ENCODE measurements at regions not wholly inside any gene's neighbourhood (a gene's known extent, or its start where the extent isn't known, plus 50 kb on each side); places are given as distances from the start of the nearest gene placed in this dataset.

- Histone ChIP-seq H3K9ac (ENCODE audit: low read length) (no peak overlapping the region), H3K9me3 (ENCODE audit: low read length) (peaks cover 18% of the 10 kb centered on the region), H3K27me3 (ENCODE audit: low read length) (no peaks in the 10 kb centered on the region), H3K4me3 (ENCODE audit: low read length) (no peak overlapping the region), H3K36me3 (ENCODE audit: insufficient read depth, low read length) (no peaks in the 10 kb centered on the region), H2AFZ (ENCODE audit: low read length) (no peak overlapping the region), H3K4me2 (ENCODE audit: low read depth, low read length, poor library complexity, severe bottlenecking) (no peak overlapping the region), H3K79me2 (ENCODE audit: low read length) (no peaks in the 10 kb centered on the region), H3K9me2 (replicated peaks; ENCODE audit: insufficient read depth, low read length) (0 out of 2 replicates have a peak, but pooled peaks cover 3% of the 10 kb centered on the region), H3K4me1 (ENCODE audit: low read length) (no peaks in the 10 kb centered on the region), H3K27ac (ENCODE audit: low read length) (no peak overlapping the region), H4K20me1 (ENCODE audit: insufficient read depth, low read depth, low read length) (no peaks in the 10 kb centered on the region)
- no peak for DNase-seq
Observed at GRCh38 chr3:29137601-29138000, 143.3 kb upstream of the RBMS3 start.

- Histone ChIP-seq H3K27me3 (ENCODE audit: low read length) (no peaks in the 10 kb centered on the region), H3K27ac (ENCODE audit: low read length) (no peak overlapping the region), H3K4me2 (ENCODE audit: low read depth, low read length, poor library complexity, severe bottlenecking) (no peak overlapping the region), H3K9me2 (replicated peaks; ENCODE audit: insufficient read depth, low read length) (0 out of 2 replicates have a peak, but pooled peaks cover 3% of the 10 kb centered on the region), H3K4me3 (ENCODE audit: low read length) (no peak overlapping the region), H2AFZ (ENCODE audit: low read length) (no peak overlapping the region), H3K4me1 (ENCODE audit: low read length) (no peaks in the 10 kb centered on the region), H3K36me3 (ENCODE audit: insufficient read depth, low read length) (no peaks in the 10 kb centered on the region), H3K9ac (ENCODE audit: low read length) (no peak overlapping the region), H3K9me3 (ENCODE audit: low read length) (peaks cover 18% of the 10 kb centered on the region), H4K20me1 (ENCODE audit: insufficient read depth, low read depth, low read length) (no peaks in the 10 kb centered on the region), H3K79me2 (ENCODE audit: low read length) (no peaks in the 10 kb centered on the region)
- no peak for DNase-seq
Observed at GRCh38 chr3:29138171-29138570, 142.7 kb upstream of the RBMS3 start.

DNA sequence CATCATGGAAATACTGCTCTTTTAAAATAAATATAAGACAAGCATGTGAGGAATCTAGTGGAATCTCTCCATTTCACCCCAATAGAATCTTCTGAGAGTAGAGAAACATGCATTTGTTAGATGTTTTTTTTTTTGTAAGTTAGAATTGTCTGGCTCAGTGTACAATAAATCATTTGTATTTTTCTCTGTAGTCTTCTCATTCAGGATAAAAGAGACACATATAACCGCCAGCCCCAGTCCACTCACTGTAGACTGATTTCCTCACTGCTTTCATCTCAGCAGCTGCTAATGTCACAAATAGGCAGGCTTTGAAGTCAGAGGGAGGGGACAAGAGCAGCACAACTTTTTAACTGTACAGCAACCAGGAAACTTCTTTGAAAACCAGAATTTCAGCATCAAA is 140.2 kb upstream of the RBMS3 start:
- peaks cover 13% of the 10 kb centered on the region for H3K9me3 ChIP-seq (ENCODE audit: low read length)
- H3K36me3 ChIP-seq (ENCODE audit: insufficient read depth, low read length) = no peaks in the 10 kb centered on the region
- H3K9me2 ChIP-seq (replicated peaks; ENCODE audit: insufficient read depth, low read length) = 0 out of 2 replicates have a peak, but pooled peaks cover 3% of the 10 kb centered on the region
- no peak overlapping the region for H3K4me3 ChIP-seq (ENCODE audit: low read length)
- H3K27me3 ChIP-seq (ENCODE audit: low read length) = no peaks in the 10 kb centered on the region
- H3K4me2 ChIP-seq (ENCODE audit: low read depth, low read length, poor library complexity, severe bottlenecking) = no peak overlapping the region
- H3K27ac ChIP-seq (ENCODE audit: low read length) = no peak overlapping the region
- H4K20me1 ChIP-seq (ENCODE audit: insufficient read depth, low read depth, low read length) = no peaks in the 10 kb centered on the region
- no peak overlapping the region for H3K9ac ChIP-seq (ENCODE audit: low read length)
- no peak for DNase-seq
- H3K4me1 ChIP-seq (ENCODE audit: low read length) = no peaks in the 10 kb centered on the region
- H2AFZ ChIP-seq (ENCODE audit: low read length) = no peak overlapping the region
- H3K79me2 ChIP-seq (ENCODE audit: low read length) = no peaks in the 10 kb centered on the region

DNA sequence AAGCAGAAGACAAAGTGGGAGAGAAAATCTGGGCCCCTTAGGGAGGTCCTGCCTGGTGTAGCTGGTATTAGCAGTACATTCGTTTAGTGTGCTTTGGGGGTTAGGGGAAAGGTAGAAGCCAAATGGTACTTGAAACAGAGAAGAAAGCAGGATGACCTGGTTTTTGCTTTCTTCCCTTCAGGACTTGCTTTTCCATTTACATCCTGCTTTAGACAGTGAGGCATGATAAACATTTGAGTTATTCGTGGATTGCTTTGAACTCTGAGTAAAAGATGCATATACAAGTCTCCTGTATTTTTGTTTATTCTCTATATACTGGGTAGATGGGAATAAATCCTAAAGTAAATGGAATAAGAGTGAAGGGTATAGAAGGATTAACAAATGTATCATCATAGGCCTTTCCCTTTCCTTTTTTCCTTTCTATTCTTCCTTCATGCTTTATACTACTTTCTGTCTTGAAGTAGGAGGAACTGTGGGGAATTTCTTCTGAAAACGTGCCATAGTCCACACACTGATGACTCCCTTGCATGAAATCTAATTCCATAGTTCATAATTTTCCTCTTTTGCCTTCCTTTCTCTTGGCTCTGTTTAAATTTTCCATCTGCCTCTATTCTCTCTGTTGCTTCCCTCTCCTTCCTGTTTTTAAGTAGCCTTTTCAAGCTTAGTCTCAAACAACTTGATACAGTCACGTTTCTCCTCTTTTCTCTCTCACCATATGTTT is 139.5 kb upstream of the RBMS3 start:
- H3K9me2 ChIP-seq (replicated peaks; ENCODE audit: insufficient read depth, low read length) = 0 out of 2 replicates have a peak, but pooled peaks cover 3% of the 10 kb centered on the region
- no peaks in the 10 kb centered on the region for H3K4me1 ChIP-seq (ENCODE audit: low read length)
- no peak overlapping the region for H2AFZ ChIP-seq (ENCODE audit: low read length)
- H3K79me2 ChIP-seq (ENCODE audit: low read length) = no peaks in the 10 kb centered on the region
- no peaks in the 10 kb centered on the region for H3K36me3 ChIP-seq (ENCODE audit: insufficient read depth, low read length)
- H3K4me2 ChIP-seq (ENCODE audit: low read depth, low read length, poor library complexity, severe bottlenecking) = no peak overlapping the region
- DNase-seq = no peak
- H3K4me3 ChIP-seq (ENCODE audit: low read length) = no peak overlapping the region
- no peaks in the 10 kb centered on the region for H4K20me1 ChIP-seq (ENCODE audit: insufficient read depth, low read depth, low read length)
- H3K9me3 ChIP-seq (ENCODE audit: low read length) = peaks cover 13% of the 10 kb centered on the region
- no peaks in the 10 kb centered on the region for H3K27me3 ChIP-seq (ENCODE audit: low read length)
- H3K27ac ChIP-seq (ENCODE audit: low read length) = no peak overlapping the region
- no peak overlapping the region for H3K9ac ChIP-seq (ENCODE audit: low read length)

GRCh38 chr3:29141918-29142275 is 139.0 kb upstream of the RBMS3 start:
- H3K9me2 ChIP-seq (replicated peaks; ENCODE audit: insufficient read depth, low read length) = 0 out of 2 replicates have a peak, but pooled peaks cover 3% of the 10 kb centered on the region
- H3K9me3 ChIP-seq (ENCODE audit: low read length) = peaks cover 13% of the 10 kb centered on the region
- no peak overlapping the region for H3K4me3 ChIP-seq (ENCODE audit: low read length)
- H3K36me3 ChIP-seq (ENCODE audit: insufficient read depth, low read length) = no peaks in the 10 kb centered on the region
- no peak for DNase-seq
- no peak overlapping the region for H2AFZ ChIP-seq (ENCODE audit: low read length)
- no peak overlapping the region for H3K27ac ChIP-seq (ENCODE audit: low read length)
- H3K27me3 ChIP-seq (ENCODE audit: low read length) = no peaks in the 10 kb centered on the region
- no peak overlapping the region for H3K9ac ChIP-seq (ENCODE audit: low read length)
- H4K20me1 ChIP-seq (ENCODE audit: insufficient read depth, low read depth, low read length) = no peaks in the 10 kb centered on the region
- no peaks in the 10 kb centered on the region for H3K4me1 ChIP-seq (ENCODE audit: low read length)
- H3K4me2 ChIP-seq (ENCODE audit: low read depth, low read length, poor library complexity, severe bottlenecking) = no peak overlapping the region
- H3K79me2 ChIP-seq (ENCODE audit: low read length) = no peaks in the 10 kb centered on the region

- H3K4me3 ChIP-seq (ENCODE audit: low read length) = no peak overlapping the region
- H3K9me3 ChIP-seq (ENCODE audit: low read length) = peaks cover 10% of the 10 kb centered on the region
- H3K27ac ChIP-seq (ENCODE audit: low read length) = no peak overlapping the region
- no peak overlapping the region for H3K9ac ChIP-seq (ENCODE audit: low read length)
- no peaks in the 10 kb centered on the region for H3K4me1 ChIP-seq (ENCODE audit: low read length)
- H3K27me3 ChIP-seq (ENCODE audit: low read length) = no peaks in the 10 kb centered on the region
- no peaks in the 10 kb centered on the region for H3K9me2 ChIP-seq (replicated peaks; ENCODE audit: insufficient read depth, low read length)
- H3K79me2 ChIP-seq (ENCODE audit: low read length) = no peaks in the 10 kb centered on the region
- no peaks in the 10 kb centered on the region for H4K20me1 ChIP-seq (ENCODE audit: insufficient read depth, low read depth, low read length)
- no peak for DNase-seq
- H3K4me2 ChIP-seq (ENCODE audit: low read depth, low read length, poor library complexity, severe bottlenecking) = no peak overlapping the region
- H2AFZ ChIP-seq (ENCODE audit: low read length) = no peak overlapping the region
- H3K36me3 ChIP-seq (ENCODE audit: insufficient read depth, low read length) = no peaks in the 10 kb centered on the region
Observed at GRCh38 chr3:29143151-29143550, 137.7 kb upstream of the RBMS3 start.

DNA sequence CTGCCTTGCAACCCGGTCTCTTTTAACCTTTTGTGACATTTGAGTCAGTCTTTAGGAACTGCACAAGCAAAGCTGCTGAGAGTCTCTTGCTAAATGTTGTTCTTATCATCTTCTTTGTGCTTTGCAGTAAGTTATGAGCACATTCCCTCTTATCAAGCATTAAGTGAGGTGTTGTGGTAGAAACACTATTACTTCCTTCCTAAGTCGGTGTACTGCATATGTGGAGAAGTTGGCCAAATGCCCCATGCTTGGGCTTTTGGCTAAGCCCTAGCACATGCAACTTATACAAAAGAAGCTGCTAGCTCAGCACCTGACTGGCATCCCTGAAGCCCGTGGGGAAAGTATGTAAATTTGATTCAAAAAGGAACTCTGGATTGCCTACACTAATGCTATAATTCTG is 136.5 kb upstream of the RBMS3 start:
- H3K27ac ChIP-seq (ENCODE audit: low read length) = no peak overlapping the region
- DNase-seq = no peak
- no peak overlapping the region for H3K4me2 ChIP-seq (ENCODE audit: low read depth, low read length, poor library complexity, severe bottlenecking)
- no peaks in the 10 kb centered on the region for H3K9me2 ChIP-seq (replicated peaks; ENCODE audit: insufficient read depth, low read length)
- H3K9ac ChIP-seq (ENCODE audit: low read length) = no peak overlapping the region
- no peaks in the 10 kb centered on the region for H3K4me1 ChIP-seq (ENCODE audit: low read length)
- H4K20me1 ChIP-seq (ENCODE audit: insufficient read depth, low read depth, low read length) = no peaks in the 10 kb centered on the region
- H3K79me2 ChIP-seq (ENCODE audit: low read length) = no peaks in the 10 kb centered on the region
- peaks cover 16% of the 10 kb centered on the region for H3K9me3 ChIP-seq (ENCODE audit: low read length)
- no peaks in the 10 kb centered on the region for H3K27me3 ChIP-seq (ENCODE audit: low read length)
- H2AFZ ChIP-seq (ENCODE audit: low read length) = no peak overlapping the region
- H3K36me3 ChIP-seq (ENCODE audit: insufficient read depth, low read length) = no peaks in the 10 kb centered on the region
- H3K4me3 ChIP-seq (ENCODE audit: low read length) = no peak overlapping the region

DNA sequence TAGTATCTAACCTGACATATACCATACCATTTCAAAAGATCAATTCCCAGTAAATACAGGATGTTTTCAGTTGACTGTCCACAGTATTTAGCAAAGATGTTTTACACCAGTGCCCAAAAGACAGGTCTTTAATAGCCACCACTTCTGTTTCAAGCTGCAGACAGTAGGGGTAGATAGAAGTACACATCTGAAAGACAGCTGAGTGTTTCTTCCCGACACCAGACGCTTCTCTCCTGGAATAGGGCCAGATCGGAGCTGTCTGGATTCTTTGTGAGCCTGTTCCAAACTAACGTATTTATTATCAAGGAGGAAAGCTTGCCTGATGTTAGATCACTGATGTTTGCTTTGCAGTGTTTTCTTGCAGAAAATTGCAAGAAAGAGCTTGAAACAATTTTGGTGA is 136.1 kb upstream of the RBMS3 start:
- Histone ChIP-seq H3K27ac (ENCODE audit: low read length) (no peak overlapping the region), H3K9ac (ENCODE audit: low read length) (no peak overlapping the region), H3K4me2 (ENCODE audit: low read depth, low read length, poor library complexity, severe bottlenecking) (no peak overlapping the region), H3K27me3 (ENCODE audit: low read length) (no peaks in the 10 kb centered on the region), H3K9me3 (ENCODE audit: low read length) (peaks cover 16% of the 10 kb centered on the region), H3K4me1 (ENCODE audit: low read length) (no peaks in the 10 kb centered on the region), H3K4me3 (ENCODE audit: low read length) (no peak overlapping the region), H3K79me2 (ENCODE audit: low read length) (no peaks in the 10 kb centered on the region), H3K36me3 (ENCODE audit: insufficient read depth, low read length) (no peaks in the 10 kb centered on the region), H4K20me1 (ENCODE audit: insufficient read depth, low read depth, low read length) (no peaks in the 10 kb centered on the region), H3K9me2 (replicated peaks; ENCODE audit: insufficient read depth, low read length) (no peaks in the 10 kb centered on the region), H2AFZ (ENCODE audit: low read length) (no peak overlapping the region)
- DNase-seq = no peak
